ENCODE measurements at regions not wholly inside any gene's neighbourhood (a gene's known extent, or its start where the extent isn't known, plus 50 kb on each side); places are given as distances from the start of the nearest gene placed in this dataset.

GRCh38 chr10:44326474-44327030 is 58.3 kb downstream of the CXCL12 start:
- DNase-seq (ENCODE audit: low read depth) = no peak

- no peak for DNase-seq (ENCODE audit: low read depth)
These were observed 59.1 kb downstream of the CXCL12 start for GRCh38 chr10:44325596-44326307.

- no peak for DNase-seq (ENCODE audit: low read depth)
These were observed 59.7 kb downstream of the CXCL12 start for GRCh38 chr10:44325157-44325556.

GRCh38 chr10:44323838-44324237 is 61.1 kb downstream of the CXCL12 start:
- no peak for DNase-seq (ENCODE audit: low read depth)

- no peak for DNase-seq (ENCODE audit: low read depth)
These were observed 62.8 kb downstream of the CXCL12 start for GRCh38 chr10:44322137-44322536.

- no peak for DNase-seq (ENCODE audit: low read depth)
These were observed 64.1 kb downstream of the CXCL12 start for GRCh38 chr10:44320756-44321155.

- no peak for DNase-seq (ENCODE audit: low read depth)
These were observed 67.0 kb downstream of the CXCL12 start for GRCh38 chr10:44317856-44318255.

GRCh38 chr10:44316922-44317215 is 68.0 kb downstream of the CXCL12 start:
- DNase-seq (ENCODE audit: low read depth) = no peak

GRCh38 chr10:44316187-44316921 is 68.5 kb downstream of the CXCL12 start:
- DNase-seq (ENCODE audit: low read depth) = peak; percentile 31

- DNase-seq (ENCODE audit: low read depth) = no peak
These were observed 70.0 kb downstream of the CXCL12 start for GRCh38 chr10:44314802-44315460.

- DNase-seq (ENCODE audit: low read depth) = no peak
These were observed 71.1 kb downstream of the CXCL12 start for GRCh38 chr10:44313761-44314165.

GRCh38 chr10:44312401-44312800 is 72.5 kb downstream of the CXCL12 start:
- DNase-seq (ENCODE audit: low read depth) = no peak

- DNase-seq (ENCODE audit: low read depth) = no peak
These were observed 73.3 kb downstream of the CXCL12 start for GRCh38 chr10:44311563-44312051.

- DNase-seq (ENCODE audit: low read depth) = peak; percentile 25
These were observed 73.9 kb downstream of the CXCL12 start for GRCh38 chr10:44310762-44311562.

- DNase-seq (ENCODE audit: low read depth) = no peak
These were observed 74.7 kb downstream of the CXCL12 start for GRCh38 chr10:44309939-44310761.

- DNase-seq (ENCODE audit: low read depth) = no peak
These were observed 75.5 kb downstream of the CXCL12 start for GRCh38 chr10:44309361-44309760.

GRCh38 chr10:44308935-44309334 is 76.0 kb downstream of the CXCL12 start:
- no peak for DNase-seq (ENCODE audit: low read depth)

- DNase-seq (ENCODE audit: low read depth) = no peak
These were observed 77.2 kb downstream of the CXCL12 start for GRCh38 chr10:44307691-44308090.

- DNase-seq (ENCODE audit: low read depth) = no peak
These were observed 78.1 kb downstream of the CXCL12 start for GRCh38 chr10:44306762-44307161.

- DNase-seq (ENCODE audit: low read depth) = no peak
These were observed 78.7 kb downstream of the CXCL12 start for GRCh38 chr10:44306147-44306710.

Measured in CMK (cell line).